ENCODE measurements at regions not wholly inside any gene's neighbourhood (a gene's known extent, or its start where the extent isn't known, plus 50 kb on each side); places are given as distances from the start of the nearest gene placed in this dataset.

- Histone ChIP-seq H3K4me2 (ENCODE audit: low read length) (no peak overlapping the region), H3K4me3 (ENCODE audit: insufficient read depth, low read depth, low read length) (no peak overlapping the region), H3K4me1 (ENCODE audit: insufficient read depth, low read length) (no peaks in the 10 kb centered on the region), H3K36me3 (ENCODE audit: insufficient read depth, low read length) (no peaks in the 10 kb centered on the region), H2AFZ (ENCODE audit: low read depth, low read length) (no peak overlapping the region), H3K79me2 (ENCODE audit: insufficient read depth, low read length) (no peaks in the 10 kb centered on the region), H3K27ac (ENCODE audit: low read depth, low read length) (no peak overlapping the region), H4K20me1 (ENCODE audit: insufficient read depth, low read length) (no peaks in the 10 kb centered on the region), H3K9me3 (ENCODE audit: insufficient read depth, low read depth, low read length) (no peaks in the 10 kb centered on the region), H3K27me3 (ENCODE audit: insufficient read depth, low read length) (no peaks in the 10 kb centered on the region), H3K9ac (ENCODE audit: low read length) (no peak overlapping the region)
- H3K27ac Mint-ChIP-seq (ENCODE audit: unreplicated experiment), result no peak overlapping the region
- no peak for FAIRE-seq
- H3K4me1 Mint-ChIP-seq (ENCODE audit: low read depth, unreplicated experiment), result no peaks in the 10 kb centered on the region
- H3K9me3 Mint-ChIP-seq (ENCODE audit: unreplicated experiment), result no peaks in the 10 kb centered on the region
- no peak for DNase-seq (ENCODE audit: low read depth)
- no peak overlapping the region for H3K4me3 Mint-ChIP-seq (ENCODE audit: unreplicated experiment)
- TF ChIP-seq EZH2 (IDR thresholded peaks at IDR 0.05; ENCODE audit: insufficient read depth, low read length) (no peak), CTCF (IDR thresholded peaks at IDR 0.05; ENCODE audit: insufficient read depth, low read depth, low read length) (no peak)
- H3K27me3 Mint-ChIP-seq (ENCODE audit: low read depth, unreplicated experiment), result peaks cover 2% of the 10 kb centered on the region
- H3K36me3 Mint-ChIP-seq (ENCODE audit: low read depth, unreplicated experiment), result no peaks in the 10 kb centered on the region
These were observed 349.3 kb downstream of the RBM26 start for GRCh38 chr13:79056706-79057105.

DNA sequence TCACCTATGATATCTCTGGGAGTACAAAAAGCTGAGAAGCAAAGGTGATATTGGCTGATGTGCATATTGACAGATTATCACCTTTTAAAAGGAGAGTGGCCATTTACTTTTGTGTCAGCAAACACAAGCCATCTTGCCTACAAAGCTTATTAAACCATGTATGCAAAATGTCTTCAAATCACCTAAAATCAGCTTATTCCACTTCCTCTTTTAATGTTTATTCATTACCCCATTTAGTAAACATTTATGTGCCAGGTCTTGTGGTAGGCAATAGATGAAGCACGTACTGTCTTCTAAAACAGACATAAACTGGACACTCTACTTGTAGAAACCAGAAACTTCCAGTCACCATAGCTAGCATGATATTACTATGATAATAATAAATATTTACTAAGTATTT, 354.6 kb downstream of the RBM26 start:
- Mint-ChIP-seq H3K27me3 (ENCODE audit: low read depth, unreplicated experiment) (peaks cover 6% of the 10 kb centered on the region), H3K27ac (ENCODE audit: unreplicated experiment) (no peak overlapping the region), H3K36me3 (ENCODE audit: low read depth, unreplicated experiment) (no peaks in the 10 kb centered on the region), H3K4me3 (ENCODE audit: unreplicated experiment) (no peak overlapping the region), H3K9me3 (ENCODE audit: unreplicated experiment) (no peaks in the 10 kb centered on the region), H3K4me1 (ENCODE audit: low read depth, unreplicated experiment) (no peaks in the 10 kb centered on the region)
- Histone ChIP-seq H3K9ac (ENCODE audit: low read length) (no peak overlapping the region), H3K36me3 (ENCODE audit: insufficient read depth, low read length) (no peaks in the 10 kb centered on the region), H3K4me3 (ENCODE audit: insufficient read depth, low read depth, low read length) (no peak overlapping the region), H3K27ac (ENCODE audit: low read depth, low read length) (no peak overlapping the region), H3K4me1 (ENCODE audit: insufficient read depth, low read length) (no peaks in the 10 kb centered on the region), H3K27me3 (ENCODE audit: insufficient read depth, low read length) (no peaks in the 10 kb centered on the region), H3K9me3 (ENCODE audit: insufficient read depth, low read depth, low read length) (no peaks in the 10 kb centered on the region), H2AFZ (ENCODE audit: low read depth, low read length) (no peak overlapping the region), H3K79me2 (ENCODE audit: insufficient read depth, low read length) (no peaks in the 10 kb centered on the region), H3K4me2 (ENCODE audit: low read length) (no peak overlapping the region), H4K20me1 (ENCODE audit: insufficient read depth, low read length) (no peaks in the 10 kb centered on the region)
- FAIRE-seq (no peak), DNase-seq (ENCODE audit: low read depth) (no peak)
- TF ChIP-seq CTCF (IDR thresholded peaks at IDR 0.05; ENCODE audit: insufficient read depth, low read depth, low read length), result no peak
- TF ChIP-seq EZH2 (IDR thresholded peaks at IDR 0.05; ENCODE audit: insufficient read depth, low read length), result no peak

- no peak for FAIRE-seq
These were observed 361.6 kb downstream of the RBM26 start for GRCh38 chr13:79044415-79044814.

More at GRCh38 chr13:79044415-79044814, 361.6 kb downstream of the RBM26 start:
- no peaks in the 10 kb centered on the region for H3K9me3 ChIP-seq (ENCODE audit: insufficient read depth, low read depth, low read length)
- no peaks in the 10 kb centered on the region for H3K79me2 ChIP-seq (ENCODE audit: insufficient read depth, low read length)
- no peak overlapping the region for H3K27ac Mint-ChIP-seq (ENCODE audit: unreplicated experiment)
- H3K36me3 ChIP-seq (ENCODE audit: insufficient read depth, low read length), result no peaks in the 10 kb centered on the region
- no peaks in the 10 kb centered on the region for H3K27me3 ChIP-seq (ENCODE audit: insufficient read depth, low read length)
- H4K20me1 ChIP-seq (ENCODE audit: insufficient read depth, low read length), result no peaks in the 10 kb centered on the region
- no peak overlapping the region for H3K27ac ChIP-seq (ENCODE audit: low read depth, low read length)
- H3K4me3 ChIP-seq (ENCODE audit: insufficient read depth, low read depth, low read length), result no peak overlapping the region
- H3K4me1 ChIP-seq (ENCODE audit: insufficient read depth, low read length), result no peaks in the 10 kb centered on the region
- no peaks in the 10 kb centered on the region for H3K27me3 Mint-ChIP-seq (ENCODE audit: low read depth, unreplicated experiment)
- no peak overlapping the region for H3K4me3 Mint-ChIP-seq (ENCODE audit: unreplicated experiment)
- H3K4me2 ChIP-seq (ENCODE audit: low read length), result no peak overlapping the region
- H3K9me3 Mint-ChIP-seq (ENCODE audit: unreplicated experiment), result no peaks in the 10 kb centered on the region
- H3K36me3 Mint-ChIP-seq (ENCODE audit: low read depth, unreplicated experiment), result no peaks in the 10 kb centered on the region
- TF ChIP-seq CTCF (IDR thresholded peaks at IDR 0.05; ENCODE audit: insufficient read depth, low read depth, low read length), result no peak
- TF ChIP-seq EZH2 (IDR thresholded peaks at IDR 0.05; ENCODE audit: insufficient read depth, low read length), result no peak
- H2AFZ ChIP-seq (ENCODE audit: low read depth, low read length), result no peak overlapping the region
- no peak overlapping the region for H3K9ac ChIP-seq (ENCODE audit: low read length)
- H3K4me1 Mint-ChIP-seq (ENCODE audit: low read depth, unreplicated experiment), result no peaks in the 10 kb centered on the region
- DNase-seq (ENCODE audit: low read depth), result no peak

Data from astrocyte (in vitro differentiated cells and primary cell).